SK-N-SH (cell line): ENCODE measurements at regions not wholly inside any gene's neighbourhood (a gene's known extent, or its start where the extent isn't known, plus 50 kb on each side); places are given as distances from the start of the nearest gene placed in this dataset.
A peak's percentile ranks its signal among the peaks of the same experiment; 100 is the strongest.

Source experiments
- CTCF ChIA-PET: fragments of 300-600, 350-600 bp; formaldehyde crosslinking; extraction: SDS; loops from one replicate; lab custom pipeline; 2021; lab: Yijun Ruan, JAX
- POLR2A ChIA-PET: fragments of 350-600 bp; sonication (Branson Sonifier 250); formaldehyde crosslinking; extraction: SDS; loops from one replicate; lab custom pipeline; 2020; ENCODE audit warnings: antibody characterized with exemption, inconsistent platforms; lab: Yijun Ruan, JAX
- DNase-seq: peaks from one replicate; pipeline ENCODE4 v3.0.0; 2012
- H2AFZ ChIP-seq: fragments of 200-600 bp; sonication (generic); 2 replicates; pipeline ENCODE4 v1.8.1; 2016; ENCODE audit warnings: antibody characterized with exemption, mild to moderate bottlenecking, low read depth
- H3F3A ChIP-seq: fragments of 200-600 bp; sonication (generic); replicated peaks from 2 replicates; pipeline ENCODE3; 2016; ENCODE audit warnings: antibody characterized with exemption, mild to moderate bottlenecking; ENCODE audit not compliant: insufficient read depth
- H3K27ac ChIP-seq, 2 experiments: fragments of 200-500 bp in 1 of 2; fragments of 200-600 bp in 1 of 2; sonication (Bioruptor generic) in 1 of 2; sonication (generic), shearing (Covaris generic) in 1 of 2; 2 replicates each; pipeline versions ENCODE4 v1.5.1 to v1.6.1; 2014 to 2016; ENCODE audit warnings: low read depth in 2 of 2, inconsistent platforms in 1 of 2, low read length in 1 of 2, mild to moderate bottlenecking in 1 of 2, mixed read lengths in 1 of 2
- H3K27me3 ChIP-seq: fragments of 200-600 bp; sonication (generic), shearing (Covaris generic); 2 replicates; pipeline ENCODE4 v1.6.1; 2016; ENCODE audit warnings: mixed run types; ENCODE audit not compliant: insufficient read depth
- H3K36me3 ChIP-seq, 2 experiments: fragments of 200-500 bp in 1 of 2; fragments of 200-600 bp in 1 of 2; sonication (Bioruptor generic) in 1 of 2; sonication (generic) in 1 of 2; replicated peaks in 1 of 2; 2 replicates each; pipeline versions ENCODE3 to v1.5.1; 2014 to 2016; ENCODE audit warnings: low read length in 1 of 2, mild to moderate bottlenecking in 1 of 2; ENCODE audit not compliant: insufficient read depth in 2 of 2, control insufficient read depth in 1 of 2
- H3K4me1 ChIP-seq, 2 experiments: fragments of 200-500 bp in 1 of 2; fragments of 200-600 bp in 1 of 2; sonication (Bioruptor generic) in 1 of 2; sonication (generic), shearing (Covaris generic) in 1 of 2; 2 replicates each; pipeline versions ENCODE4 v1.5.1 to v1.6.1; 2014 to 2016; ENCODE audit warnings: low read depth in 1 of 2, low read length in 1 of 2, mixed run types in 1 of 2; ENCODE audit not compliant: insufficient read depth in 2 of 2, control insufficient read depth in 1 of 2
- H3K4me2 ChIP-seq: fragments of 200-600 bp; sonication (generic), shearing (Covaris generic); 2 replicates; pipeline ENCODE4 v1.6.1; 2017; ENCODE audit warnings: mixed run types
- H3K4me3 ChIP-seq, 2 experiments: fragments of 200-500 bp in 1 of 2; fragments of 200-600 bp in 1 of 2; sonication (Bioruptor generic) in 1 of 2; sonication (generic), shearing (Covaris generic) in 1 of 2; 2 replicates each; pipeline versions ENCODE4 v1.5.1 to v1.8.1; 2014 to 2016; ENCODE audit warnings: low read depth in 2 of 2, inconsistent platforms in 1 of 2, low read length in 1 of 2, mild to moderate bottlenecking in 1 of 2, mixed read lengths in 1 of 2, moderate library complexity in 1 of 2
- H3K79me2 ChIP-seq: fragments of 200-600 bp; sonication (generic); 2 replicates; pipeline ENCODE4 v1.8.1; 2017; ENCODE audit warnings: mild to moderate bottlenecking; ENCODE audit not compliant: insufficient read depth
- H3K9ac ChIP-seq: fragments of 200-600 bp; sonication (generic); 2 replicates; pipeline ENCODE4 v1.6.1; 2017; ENCODE audit warnings: mixed run types
- H3K9me2 ChIP-seq: fragments of 200-600 bp; sonication (generic); 2 replicates; pipeline ENCODE4 v1.6.1; 2017; ENCODE audit warnings: mixed run types
- H3K9me3 ChIP-seq: fragments of 200-600 bp; sonication (generic); 2 replicates; pipeline ENCODE4 v1.6.1; 2017; ENCODE audit warnings: mixed run types, mild to moderate bottlenecking, moderate library complexity
- H4K20me1 ChIP-seq: fragments of 200-600 bp; sonication (generic); 2 replicates; pipeline ENCODE4 v1.6.1; 2017; ENCODE audit warnings: mild to moderate bottlenecking, mixed run types; ENCODE audit not compliant: insufficient read depth
- CHD2 ChIP-seq: fragments of 150-350 bp; IDR thresholded peaks from 2 replicates; pipeline ENCODE4 v1.6.1; 2018; ENCODE audit warnings: low read length; ENCODE audit not compliant: partially characterized antibody
- EZH2phosphoT487 ChIP-seq: fragments of 200-600 bp; sonication (generic); IDR thresholded peaks from 2 replicates; pipeline ENCODE4 v1.6.1; 2017; ENCODE audit warnings: low read depth, mixed run types, mild to moderate bottlenecking, antibody characterized with exemption, moderate library complexity, borderline replicate concordance
- FOSL2 ChIP-seq: IDR thresholded peaks from 2 replicates; pipeline ENCODE4 v1.4.0; 2012; ENCODE audit warnings: low read depth, mild to moderate bottlenecking, moderate library complexity, borderline replicate concordance
- FOXJ3 ChIP-seq: sonication (generic); formaldehyde crosslinking; IDR thresholded peaks from 2 replicates; pipeline ENCODE4 v1.5.1; 2020; ENCODE audit warnings: mild to moderate bottlenecking, missing genetic modification reagents
- FOXM1 ChIP-seq: IDR thresholded peaks from 2 replicates; pipeline ENCODE4 v1.4.0; 2012; ENCODE audit warnings: low read depth, mild to moderate bottlenecking
- GATA2 ChIP-seq: sonication (generic); formaldehyde crosslinking; IDR thresholded peaks from 2 replicates; pipeline ENCODE4 v1.5.0; 2020; ENCODE audit warnings: mild to moderate bottlenecking, missing genetic modification reagents
- JUND ChIP-seq: IDR thresholded peaks from 2 replicates; pipeline ENCODE4 v1.4.0; 2012
- MXI1 ChIP-seq: IDR thresholded peaks from 2 replicates; pipeline ENCODE4 v1.6.1; 2012; ENCODE audit warnings: mild to moderate bottlenecking, low read depth, low read length, improper control_type of control experiment
- RAD21 ChIP-seq: IDR thresholded peaks from 2 replicates; pipeline ENCODE4 v1.6.1; 2012; ENCODE audit warnings: mild to moderate bottlenecking, low read length
- SIN3A ChIP-seq: IDR thresholded peaks from 2 replicates; pipeline ENCODE4 v1.6.1; 2012; ENCODE audit warnings: low read depth, mild to moderate bottlenecking, low read length, moderate library complexity, borderline replicate concordance
- TCF12 ChIP-seq: IDR thresholded peaks from 2 replicates; pipeline ENCODE4 v1.4.0; 2012
- WGBS: methylation state at CpG from one replicate; pipeline ENCODE4 v1.1.6; 2017; ENCODE audit warnings: low lambda C conversion rate; 5-methylcytosine and 5-hydroxymethylcytosine counted together
- TF ChIP-seq, protein P1 (sequence below): IDR thresholded peaks from 2 replicates; pipeline ENCODE4; 2012

DNA sequence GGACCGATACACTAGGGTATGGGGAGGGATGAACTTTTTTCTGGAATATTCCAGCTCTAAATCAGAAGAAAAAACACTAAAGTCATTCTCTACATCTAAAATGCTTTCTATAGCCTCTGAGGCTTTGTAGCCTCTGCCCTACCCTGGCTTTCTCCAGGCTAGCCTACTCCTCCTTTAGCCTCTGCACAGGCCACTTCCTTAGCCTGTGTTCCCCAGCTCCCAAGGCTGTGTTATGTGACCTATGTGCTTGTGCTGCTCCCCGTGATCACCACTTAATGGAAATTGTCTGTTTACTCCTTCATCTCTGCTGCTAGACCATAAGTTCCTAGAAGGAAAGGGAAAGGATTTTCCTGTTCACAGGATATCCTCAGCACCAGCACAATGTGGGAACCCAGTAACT is 92.8 kb downstream of the SEC16B start (continued):
- TF ChIP-seq FOXJ3 (CRISPR knock-in tag): no peak

DNA sequence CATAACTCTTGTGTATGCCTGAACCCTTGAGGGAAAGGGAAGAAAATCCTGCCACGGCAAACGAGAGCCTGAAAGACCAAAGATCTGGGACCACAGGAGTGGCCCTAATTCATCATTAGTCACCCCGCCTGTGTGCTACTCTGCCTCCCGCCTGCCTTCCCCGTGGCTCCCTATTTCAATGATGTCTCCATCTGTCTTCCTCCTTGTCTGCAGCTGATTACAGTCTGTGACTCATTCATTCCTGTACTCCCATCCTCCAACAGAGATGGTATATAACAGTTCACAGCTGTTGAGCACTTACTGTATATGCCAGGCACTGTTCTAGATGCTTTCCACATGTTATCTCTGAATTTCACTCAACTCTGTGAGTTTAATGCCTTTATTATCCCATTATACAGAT is 96.6 kb downstream of the SEC16B start:
- H4K20me1 ChIP-seq: no peaks in the 10 kb centered on the region
- H3K27me3 ChIP-seq: no peaks in the 10 kb centered on the region
- H3K4me2 ChIP-seq: no peak overlapping the region
- H3K79me2 ChIP-seq: no peaks in the 10 kb centered on the region
- H3K36me3 ChIP-seq: no peaks in the 10 kb centered on the region
- no peak overlapping the region for H2AFZ ChIP-seq
- 14% methylated on average over 5 of the region's 5 CpGs for WGBS
- H3K27ac ChIP-seq: no peak overlapping the region
- ChIA-PET CTCF (no interaction called here), POLR2A (no interaction called here)
- no peak overlapping the region for H3K9ac ChIP-seq
- no peak for DNase-seq
- no peaks in the 10 kb centered on the region for H3K9me3 ChIP-seq
- TF ChIP-seq FOSL2 (peak; percentile 28; the same call in 1 of the 2 replicates), TCF12 (peak; percentile 74), JUND (no peak)
- TF ChIP-seq, protein P1, sequence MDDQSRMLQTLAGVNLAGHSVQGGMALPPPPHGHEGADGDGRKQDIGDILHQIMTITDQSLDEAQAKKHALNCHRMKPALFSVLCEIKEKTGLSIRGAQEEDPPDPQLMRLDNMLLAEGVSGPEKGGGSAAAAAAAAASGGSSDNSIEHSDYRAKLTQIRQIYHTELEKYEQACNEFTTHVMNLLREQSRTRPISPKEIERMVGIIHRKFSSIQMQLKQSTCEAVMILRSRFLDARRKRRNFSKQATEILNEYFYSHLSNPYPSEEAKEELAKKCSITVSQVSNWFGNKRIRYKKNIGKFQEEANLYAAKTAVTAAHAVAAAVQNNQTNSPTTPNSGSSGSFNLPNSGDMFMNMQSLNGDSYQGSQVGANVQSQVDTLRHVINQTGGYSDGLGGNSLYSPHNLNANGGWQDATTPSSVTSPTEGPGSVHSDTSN: peak; percentile 41; the same call in 1 of the 2 replicates
- no peak overlapping the region for H3K4me3 ChIP-seq
- no peaks in the 10 kb centered on the region for H3K4me1 ChIP-seq
- H3F3A ChIP-seq: no peaks in the 10 kb centered on the region
- no peaks in the 10 kb centered on the region for H3K9me2 ChIP-seq

DNA sequence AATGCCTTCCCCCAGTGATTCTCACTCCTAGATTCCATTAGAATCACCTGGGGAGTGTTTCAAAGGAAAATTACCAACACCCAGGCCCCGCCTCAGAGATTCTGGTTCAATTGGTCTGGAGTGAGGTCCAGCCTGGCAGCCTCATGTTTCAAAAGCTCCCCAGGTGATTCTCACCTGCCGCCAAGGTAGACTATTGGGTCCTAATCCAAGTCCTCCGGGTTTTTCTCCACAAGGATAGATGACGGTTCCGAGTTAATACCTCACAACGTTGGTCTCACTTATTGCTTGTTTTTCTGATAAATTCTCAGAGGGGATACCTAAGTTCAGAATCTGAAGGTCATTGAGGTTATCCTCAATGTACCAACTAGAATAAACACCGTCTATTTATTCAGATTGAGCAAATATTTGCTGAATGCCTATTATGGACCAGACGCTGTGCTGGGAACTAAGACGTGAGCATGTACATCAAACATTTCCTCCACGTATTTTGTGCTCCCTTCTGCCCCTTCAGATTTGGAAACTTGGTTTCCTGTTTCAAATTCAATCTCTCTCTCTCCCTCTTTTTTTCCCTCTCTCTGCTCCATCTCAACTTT is 97.5 kb downstream of the SEC16B start:
- Histone ChIP-seq H3K79me2 (no peaks in the 10 kb centered on the region), H3K4me3 (no peak overlapping the region), H3K36me3 (no peaks in the 10 kb centered on the region), H2AFZ (no peak overlapping the region), H4K20me1 (no peaks in the 10 kb centered on the region)
- no peak for DNase-seq
- WGBS: 51% methylated on average over 10 of the region's 10 CpGs
- no peak for TF ChIP-seq MXI1
- no peak for TF ChIP-seq GATA2 (CRISPR knock-in tag)
- no peak for TF ChIP-seq EZH2phosphoT487
- TF ChIP-seq CHD2: no peak
- TF ChIP-seq FOXM1: no peak
- no peak for TF ChIP-seq SIN3A
- no peak for TF ChIP-seq RAD21
- TF ChIP-seq, all 33 proteins: peak for 0
- Histone ChIP-seq H3K27ac (no peak overlapping the region), H3K9me2 (no peaks in the 10 kb centered on the region), H3K4me1 (no peaks in the 10 kb centered on the region), H3K9me3 (no peaks in the 10 kb centered on the region), H3F3A (no peaks in the 10 kb centered on the region), H3K4me2 (no peak overlapping the region), H3K27me3 (no peaks in the 10 kb centered on the region), H3K9ac (no peak overlapping the region)
- CTCF ChIA-PET: no interaction called here
- POLR2A ChIA-PET: no interaction called here
